AG09309 (cell line): ENCODE measurements at regions not wholly inside any gene's neighbourhood (a gene's known extent, or its start where the extent isn't known, plus 50 kb on each side); places are given as distances from the start of the nearest gene placed in this dataset.
"Not testable (repeated sequence)": the region's sequence is repeated elsewhere in the genome, so short reads cannot be mapped to it uniquely, and the experiment has no call there.

Source experiments
- DNase-seq: peaks from one replicate; pipeline ENCODE4 v3.0.0-alpha.2; 2010; ENCODE audit warnings: low read depth
- H3K4me3 ChIP-seq: 2 replicates; pipeline ENCODE4 v1.5.1; 2011; ENCODE audit warnings: mild to moderate bottlenecking, low read depth, low read length, moderate library complexity; ENCODE audit not compliant: control insufficient read depth
- TF ChIP-seq, protein P1 (sequence below): IDR thresholded peaks from 2 replicates; pipeline ENCODE4 v1.5.1; 2011; ENCODE audit warnings: mild to moderate bottlenecking, low read depth, low read length, inconsistent platforms; ENCODE audit not compliant: insufficient read depth, control insufficient read depth; ENCODE audit errors: missing control alignments

DNA sequence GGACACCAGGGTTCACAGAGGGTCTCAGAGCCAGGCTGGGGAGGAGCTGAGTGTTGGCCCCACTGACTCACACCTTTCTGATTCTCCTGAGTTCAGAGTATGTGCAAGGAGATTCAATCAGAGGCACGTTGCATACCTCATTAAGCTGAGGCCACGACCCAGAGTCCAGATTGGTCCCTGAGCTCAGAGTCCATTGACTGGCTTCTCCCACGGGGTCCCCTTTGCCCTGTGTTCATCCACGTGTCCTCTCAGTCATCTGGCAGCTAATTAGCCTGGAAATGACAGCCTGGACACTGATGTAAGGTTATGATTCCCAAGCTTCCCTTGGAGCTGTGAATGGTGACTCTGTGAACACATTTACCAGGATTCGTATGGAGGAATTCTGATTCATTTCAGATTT is 267.2 kb downstream of the SH3BP4 start:
- TF ChIP-seq, protein P1, sequence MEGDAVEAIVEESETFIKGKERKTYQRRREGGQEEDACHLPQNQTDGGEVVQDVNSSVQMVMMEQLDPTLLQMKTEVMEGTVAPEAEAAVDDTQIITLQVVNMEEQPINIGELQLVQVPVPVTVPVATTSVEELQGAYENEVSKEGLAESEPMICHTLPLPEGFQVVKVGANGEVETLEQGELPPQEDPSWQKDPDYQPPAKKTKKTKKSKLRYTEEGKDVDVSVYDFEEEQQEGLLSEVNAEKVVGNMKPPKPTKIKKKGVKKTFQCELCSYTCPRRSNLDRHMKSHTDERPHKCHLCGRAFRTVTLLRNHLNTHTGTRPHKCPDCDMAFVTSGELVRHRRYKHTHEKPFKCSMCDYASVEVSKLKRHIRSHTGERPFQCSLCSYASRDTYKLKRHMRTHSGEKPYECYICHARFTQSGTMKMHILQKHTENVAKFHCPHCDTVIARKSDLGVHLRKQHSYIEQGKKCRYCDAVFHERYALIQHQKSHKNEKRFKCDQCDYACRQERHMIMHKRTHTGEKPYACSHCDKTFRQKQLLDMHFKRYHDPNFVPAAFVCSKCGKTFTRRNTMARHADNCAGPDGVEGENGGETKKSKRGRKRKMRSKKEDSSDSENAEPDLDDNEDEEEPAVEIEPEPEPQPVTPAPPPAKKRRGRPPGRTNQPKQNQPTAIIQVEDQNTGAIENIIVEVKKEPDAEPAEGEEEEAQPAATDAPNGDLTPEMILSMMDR = no peak
- no peak overlapping the region for H3K4me3 ChIP-seq
- DNase-seq = no peak

DNA sequence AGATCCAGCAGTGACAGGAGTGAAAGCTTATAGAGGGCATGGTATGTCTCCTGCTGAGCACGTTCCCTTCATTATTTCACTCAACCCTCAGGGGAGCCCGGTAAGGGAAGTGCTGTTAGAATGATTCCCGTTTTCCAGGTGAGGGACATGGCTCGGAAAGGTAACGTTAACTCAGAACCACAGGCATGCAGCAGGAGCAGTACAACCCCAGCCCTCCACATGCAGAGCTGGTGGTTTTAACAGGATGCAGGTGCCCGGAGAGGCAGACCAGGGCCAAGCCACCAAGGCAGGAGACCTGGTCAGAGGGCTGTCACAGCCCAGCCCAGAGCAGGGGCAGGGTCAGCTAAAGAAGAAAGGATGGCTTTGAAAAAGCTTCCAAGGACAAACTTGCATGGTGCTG is 268.5 kb downstream of the SH3BP4 start:
- no peak overlapping the region for H3K4me3 ChIP-seq
- no peak for DNase-seq
- TF ChIP-seq, protein P1 = no peak

DNA sequence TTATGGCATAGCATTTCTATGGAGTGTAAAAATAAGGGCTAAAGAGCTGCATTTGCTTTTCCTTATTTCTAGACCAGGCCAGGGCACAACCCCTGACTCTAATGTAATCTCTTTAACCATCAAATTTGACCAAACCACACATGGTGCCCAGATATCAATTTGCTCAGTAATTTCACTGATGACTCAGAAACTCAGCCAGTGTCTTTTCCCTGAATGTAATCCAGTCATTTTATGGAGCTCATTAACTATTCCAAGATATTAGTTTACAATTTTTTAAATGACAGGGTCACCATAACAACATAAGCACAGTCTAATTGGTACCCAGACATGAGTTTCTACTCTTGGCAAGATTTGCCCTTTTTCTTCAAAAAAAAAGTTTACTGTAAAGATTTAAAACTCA is 270.8 kb upstream of the AGAP1 start:
- TF ChIP-seq, protein P1 = no peak

DNA sequence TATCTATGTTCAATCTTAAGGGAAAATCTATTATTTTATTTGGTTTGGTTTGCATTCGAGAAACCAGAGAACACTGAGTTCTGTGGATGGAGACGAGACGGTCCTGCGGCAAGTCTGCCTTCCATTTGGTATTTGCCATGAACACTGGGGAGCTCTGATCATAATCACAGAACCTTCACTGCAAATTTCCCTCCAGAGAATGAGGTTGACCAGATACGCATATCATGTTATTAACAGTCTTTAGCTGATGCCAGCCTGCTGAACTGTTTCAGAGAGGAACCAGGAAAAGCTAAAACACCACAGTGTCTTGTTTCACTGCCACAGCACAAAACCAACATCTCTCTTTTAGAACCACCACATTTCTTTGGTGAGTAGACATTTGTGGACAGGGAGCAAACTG is 269.4 kb upstream of the AGAP1 start:
- H3K4me3 ChIP-seq = no peak overlapping the region
- TF ChIP-seq, protein P1 = no peak
- no peak for DNase-seq

More for the DNA sequence above, 270.8 kb upstream of the AGAP1 start:
- no peak overlapping the region for H3K4me3 ChIP-seq
- no peak for DNase-seq

DNA sequence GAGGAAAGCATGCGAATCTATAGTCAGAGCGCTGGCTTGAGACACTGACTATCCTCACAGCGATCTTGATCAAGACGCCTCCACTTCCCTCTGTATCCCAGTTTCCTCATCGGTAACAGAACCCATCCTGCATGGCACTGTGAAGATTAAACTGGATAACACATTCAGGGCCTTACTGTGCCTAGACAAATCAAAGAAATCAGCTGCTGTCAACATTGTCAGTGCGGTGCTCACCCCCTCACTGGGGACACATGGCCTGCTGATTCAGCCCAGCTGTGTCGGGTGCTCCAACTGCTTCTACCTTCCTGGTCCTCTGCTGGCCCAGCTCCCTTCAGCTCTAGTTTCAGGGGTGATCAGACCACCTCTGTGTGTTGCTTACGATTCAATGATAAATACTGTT is 268.6 kb upstream of the AGAP1 start:
- no peak for DNase-seq
- TF ChIP-seq, protein P1 = no peak
- no peak overlapping the region for H3K4me3 ChIP-seq

DNA sequence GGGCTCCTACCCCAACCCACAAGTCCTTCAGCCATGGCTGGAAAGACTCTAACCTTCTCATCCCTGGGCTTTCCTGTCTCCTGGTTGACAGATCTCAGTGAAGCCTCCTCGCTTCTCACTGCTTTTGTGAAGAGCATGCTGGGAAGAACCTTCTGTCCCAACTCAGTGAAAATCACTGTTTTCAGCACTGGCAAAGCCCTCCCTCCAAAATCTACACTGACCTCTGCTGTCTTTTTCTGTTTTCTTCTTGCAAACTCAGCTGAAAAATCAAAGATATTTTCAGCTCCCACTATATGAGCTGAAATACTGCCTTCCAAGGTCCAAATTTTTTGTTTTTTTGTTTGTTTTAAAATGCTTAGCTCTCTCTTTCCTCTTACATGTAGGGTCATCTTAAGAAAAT is 266.3 kb upstream of the AGAP1 start:
- H3K4me3 ChIP-seq = no peak overlapping the region
- TF ChIP-seq, protein P1 = no peak
- DNase-seq = no peak

DNA sequence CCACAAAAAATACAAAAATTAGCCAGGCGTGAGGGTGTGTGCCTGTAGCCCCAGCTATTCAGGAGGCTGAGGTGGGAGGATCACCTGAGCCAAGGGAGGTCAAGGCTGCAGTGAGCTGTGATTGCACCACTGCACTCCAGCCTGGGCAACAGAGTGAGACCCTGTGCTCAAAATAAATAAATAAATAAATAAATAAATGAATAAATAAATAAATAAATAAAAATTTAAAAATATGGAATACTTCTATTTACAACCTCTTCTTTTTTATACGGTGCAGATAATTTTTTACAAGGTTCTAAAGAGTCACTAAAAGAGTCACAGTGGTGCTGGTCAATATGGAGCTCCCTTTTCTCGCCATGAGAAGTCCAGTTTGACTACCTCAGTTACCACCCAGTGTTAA is 265.4 kb upstream of the AGAP1 start:
- not testable (repeated sequence) for H3K4me3 ChIP-seq, DNase-seq
